Esophagus muscularis mucosa (tissue), 3 donors: ENCODE measurements at regions not wholly inside any gene's neighbourhood (a gene's known extent, or its start where the extent isn't known, plus 50 kb on each side); places are given as distances from the start of the nearest gene placed in this dataset.

Source experiments
- EP300 ChIP-seq: sonication (generic); formaldehyde crosslinking; IDR thresholded peaks from one replicate; pipeline ENCODE4 v1.6.1; 2017; ENCODE audit warnings: antibody characterized with exemption
- TF ChIP-seq, protein P1 (sequence below), 3 experiments: fragments of 200-600 bp in 2 of 3; fragments of 450-650 bp in 1 of 3; sonication (generic) in 2 of 3; IDR thresholded peaks; one replicate each; pipeline ENCODE4 v1.5.1; 2017 to 2019; ENCODE audit warnings: antibody characterized with exemption in 3 of 3, mild to moderate bottlenecking in 2 of 3, moderate library complexity in 1 of 3

DNA sequence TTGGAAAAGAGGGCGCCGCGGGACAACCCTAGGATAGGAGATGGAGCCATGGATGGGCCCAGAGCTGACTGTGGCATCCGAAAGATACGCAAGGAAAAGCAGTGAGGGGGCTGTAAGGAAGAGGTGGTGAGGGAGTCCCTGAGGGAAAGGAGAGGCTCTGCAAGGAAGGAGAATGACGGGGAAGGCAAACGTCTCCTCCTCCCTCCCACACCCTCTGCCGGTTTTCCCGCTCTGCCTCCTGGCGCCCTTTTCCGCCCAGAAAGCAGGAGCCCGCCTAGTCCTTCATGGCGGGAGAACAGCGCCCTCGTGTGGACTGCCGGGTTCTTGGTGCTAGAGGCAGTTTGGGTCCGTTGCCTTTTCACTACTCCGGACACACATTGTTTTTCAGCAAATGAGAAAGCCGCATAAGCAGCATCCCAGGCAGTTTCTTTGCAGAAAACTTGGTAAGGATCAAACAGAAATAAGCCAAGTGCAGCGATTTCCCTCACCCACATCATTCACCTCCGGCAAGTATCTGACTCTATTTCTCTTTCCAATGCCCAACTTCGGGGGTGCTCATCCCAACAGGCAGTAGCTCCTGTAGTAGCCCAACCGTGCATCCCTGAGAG is 200.4 kb downstream of the INO80D start:
- no peak for TF ChIP-seq EP300
- TF ChIP-seq, protein P1, sequence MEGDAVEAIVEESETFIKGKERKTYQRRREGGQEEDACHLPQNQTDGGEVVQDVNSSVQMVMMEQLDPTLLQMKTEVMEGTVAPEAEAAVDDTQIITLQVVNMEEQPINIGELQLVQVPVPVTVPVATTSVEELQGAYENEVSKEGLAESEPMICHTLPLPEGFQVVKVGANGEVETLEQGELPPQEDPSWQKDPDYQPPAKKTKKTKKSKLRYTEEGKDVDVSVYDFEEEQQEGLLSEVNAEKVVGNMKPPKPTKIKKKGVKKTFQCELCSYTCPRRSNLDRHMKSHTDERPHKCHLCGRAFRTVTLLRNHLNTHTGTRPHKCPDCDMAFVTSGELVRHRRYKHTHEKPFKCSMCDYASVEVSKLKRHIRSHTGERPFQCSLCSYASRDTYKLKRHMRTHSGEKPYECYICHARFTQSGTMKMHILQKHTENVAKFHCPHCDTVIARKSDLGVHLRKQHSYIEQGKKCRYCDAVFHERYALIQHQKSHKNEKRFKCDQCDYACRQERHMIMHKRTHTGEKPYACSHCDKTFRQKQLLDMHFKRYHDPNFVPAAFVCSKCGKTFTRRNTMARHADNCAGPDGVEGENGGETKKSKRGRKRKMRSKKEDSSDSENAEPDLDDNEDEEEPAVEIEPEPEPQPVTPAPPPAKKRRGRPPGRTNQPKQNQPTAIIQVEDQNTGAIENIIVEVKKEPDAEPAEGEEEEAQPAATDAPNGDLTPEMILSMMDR (IDR thresholded peaks at IDR 0.05), result peak; percentile 91 to 97 (median 94)
